Stimulated activated CD4-positive, alpha-beta T cell treated with anti-CD3 and anti-CD28 coated beads, TNF-alpha, amount 100 ng/mL, for 48 hours (primary cell): ENCODE measurements at regions not wholly inside any gene's neighbourhood (a gene's known extent, or its start where the extent isn't known, plus 50 kb on each side); places are given as distances from the start of the nearest gene placed in this dataset.

Source experiments
- DNase-seq, 3 donors: peaks; one replicate each; pipeline ENCODE4 v3.0.0-alpha.2; 2020; ENCODE audit warnings: low read depth in 3 of 3

DNA sequence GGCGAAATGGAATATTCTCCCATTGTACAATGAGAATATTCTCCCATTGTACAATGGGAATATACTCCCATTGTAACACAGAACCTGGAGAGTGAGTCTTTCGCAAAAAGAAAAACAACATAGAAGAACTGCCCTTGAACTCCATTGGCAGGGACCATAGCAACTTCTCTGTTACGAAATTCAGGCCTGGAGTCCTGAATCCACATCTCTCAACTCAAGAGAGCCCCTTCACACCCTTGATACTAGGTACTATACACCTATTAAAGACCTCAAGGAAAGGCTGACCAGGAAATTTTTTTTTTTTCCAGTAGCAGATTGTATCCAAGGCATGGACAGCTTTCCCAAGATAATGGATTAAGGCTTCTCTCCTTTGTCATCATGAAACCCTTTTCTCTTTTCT lies 1687.0 kb downstream of the GRIK2 start:
- DNase-seq: no peak

DNA sequence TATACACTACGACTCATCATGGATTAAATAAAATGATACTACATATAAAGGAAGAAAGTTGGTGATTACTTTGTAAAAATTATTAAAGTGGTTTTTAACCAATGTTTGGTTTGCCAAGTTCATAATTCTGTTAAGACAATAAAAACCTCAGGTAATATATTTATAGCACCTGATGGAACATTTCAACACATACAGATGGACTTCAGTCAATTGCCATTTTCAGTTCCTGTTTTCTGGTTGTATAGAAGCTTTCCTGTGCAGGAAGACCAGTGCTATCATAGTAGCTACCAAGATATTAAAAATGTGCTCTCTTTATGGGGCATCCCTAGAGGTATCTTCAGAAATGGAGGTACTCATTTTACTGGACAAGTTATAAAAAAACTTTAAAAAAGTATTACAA lies 1686.4 kb downstream of the GRIK2 start:
- no peak for DNase-seq

DNA sequence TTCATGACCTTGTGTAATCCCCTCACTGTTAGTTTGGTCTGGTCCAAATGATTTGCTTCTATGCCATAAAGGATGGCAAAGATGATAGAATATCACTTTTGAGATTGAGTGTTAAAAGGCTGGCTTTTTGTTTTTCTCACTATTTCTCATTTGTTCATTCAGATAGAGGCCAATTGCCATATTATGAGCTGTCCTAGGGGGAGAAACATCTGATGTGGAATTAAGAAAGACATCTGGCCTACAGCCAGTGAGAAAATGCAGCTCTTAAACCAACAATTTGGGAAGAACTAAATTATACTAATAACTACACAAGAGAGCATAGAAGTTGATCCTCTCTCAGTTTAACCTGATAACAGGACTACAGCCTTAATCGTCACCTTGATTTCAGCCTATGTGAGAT lies 1668.6 kb downstream of the GRIK2 start:
- DNase-seq: no peak

DNA sequence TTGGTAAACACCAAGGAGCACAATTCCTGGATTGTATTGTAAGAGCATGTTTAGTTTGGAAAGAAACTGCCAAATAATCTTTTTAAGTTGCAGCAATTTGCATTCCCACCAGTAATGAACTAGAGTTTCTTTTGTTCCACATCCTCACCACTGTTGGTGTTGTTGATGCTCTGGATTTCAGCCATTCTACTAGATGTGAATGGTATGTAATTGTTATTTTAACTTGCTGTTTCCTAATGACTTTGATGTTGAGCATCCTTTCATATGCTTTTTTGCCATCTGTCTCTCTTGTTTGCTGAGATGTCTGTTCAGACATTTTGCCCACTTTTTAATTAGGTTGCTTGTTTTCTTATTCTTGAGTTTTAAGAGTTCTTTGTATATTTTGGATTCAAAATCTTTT lies 1654.1 kb downstream of the GRIK2 start:
- no peak for DNase-seq

DNA sequence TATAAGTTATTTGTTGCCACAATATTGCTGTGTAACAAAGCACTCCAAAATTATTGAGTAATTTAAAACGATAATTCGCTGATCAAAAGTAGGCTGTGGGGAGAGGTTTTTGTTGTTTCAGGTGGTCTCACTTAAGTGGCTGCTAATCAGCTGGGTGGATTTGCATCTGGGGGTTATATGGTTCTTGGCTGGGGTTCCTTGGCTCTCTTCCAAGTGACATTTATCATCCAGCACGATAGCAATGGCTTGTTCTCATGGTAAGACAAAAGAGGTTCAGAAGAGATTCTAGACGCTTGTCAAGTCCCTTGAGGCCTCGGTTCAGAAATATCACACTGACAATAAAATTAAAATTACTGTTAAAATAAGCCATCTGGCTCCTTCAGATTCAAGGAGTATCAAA lies 1648.8 kb downstream of the GRIK2 start:
- DNase-seq: no peak

DNA sequence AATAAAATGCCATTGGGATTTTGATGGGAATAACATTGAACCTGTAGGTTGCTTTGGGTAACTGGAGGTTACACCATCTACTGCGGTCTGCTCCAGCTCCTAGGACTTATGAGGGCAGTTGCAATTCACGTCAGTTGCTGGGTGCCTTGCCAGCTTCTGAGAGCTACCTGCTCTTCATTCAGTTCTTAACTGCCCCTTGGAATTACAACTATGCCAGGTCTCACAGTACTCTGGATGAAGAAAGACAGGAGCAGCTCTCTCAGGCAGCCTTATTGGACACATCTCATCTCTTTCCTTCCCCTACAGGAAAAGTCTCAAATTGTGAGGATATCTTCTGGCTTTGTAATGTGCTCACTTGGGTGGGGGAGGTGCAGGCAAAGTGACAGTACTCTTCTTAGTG lies 1643.3 kb downstream of the GRIK2 start:
- DNase-seq: no peak

DNA sequence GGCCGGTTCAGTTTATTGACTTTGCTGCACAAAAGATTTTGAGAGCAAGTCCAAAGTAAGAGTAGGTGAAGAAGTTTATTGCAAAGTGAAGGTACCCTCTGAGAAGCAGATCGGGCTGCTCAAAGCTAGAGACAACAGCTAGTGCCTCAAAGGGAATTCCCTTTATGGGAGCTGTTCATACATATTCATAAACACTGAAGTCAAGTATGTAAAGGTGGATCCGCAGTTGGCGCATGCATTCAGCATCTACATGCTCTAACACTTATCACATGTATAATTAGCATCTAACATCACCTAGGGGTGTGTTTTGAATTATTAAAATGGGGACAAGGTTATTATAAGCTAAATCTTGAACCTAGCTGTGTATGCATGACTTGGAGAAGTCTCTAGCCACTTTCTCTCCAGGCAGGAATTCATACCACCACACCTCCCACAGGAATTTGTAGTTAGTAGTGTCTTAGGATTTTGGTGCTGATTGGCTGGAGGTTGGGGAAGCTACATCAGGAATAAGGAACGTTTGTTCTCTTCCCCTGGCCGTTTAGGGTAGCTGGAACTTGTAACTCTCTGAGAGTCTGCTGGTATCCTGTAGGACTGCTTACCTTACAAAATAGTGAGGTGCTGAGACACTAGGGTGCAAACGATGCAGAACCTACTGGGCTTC lies 1633.9 kb downstream of the GRIK2 start:
- no peak for DNase-seq

DNA sequence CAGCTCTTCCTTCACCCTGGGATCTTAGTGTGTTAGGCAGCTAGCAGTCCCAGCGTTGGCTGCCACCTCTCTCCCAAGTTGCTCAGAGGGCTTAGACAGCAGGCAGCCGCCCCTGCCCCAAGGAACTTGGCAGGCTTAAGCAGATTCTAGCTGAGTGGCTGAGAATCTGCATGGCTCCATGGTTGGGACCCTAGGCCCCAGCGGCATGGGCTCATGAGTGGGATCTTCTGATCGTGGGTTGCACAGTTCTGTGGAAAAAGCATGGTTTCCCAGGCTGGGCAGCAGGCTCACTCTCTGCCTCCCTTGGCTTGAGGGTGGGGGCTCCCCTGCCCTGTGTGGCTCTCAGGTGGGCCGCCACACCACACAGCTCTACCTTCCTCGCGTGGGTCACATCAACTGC lies 1624.9 kb downstream of the GRIK2 start:
- no peak for DNase-seq

DNA sequence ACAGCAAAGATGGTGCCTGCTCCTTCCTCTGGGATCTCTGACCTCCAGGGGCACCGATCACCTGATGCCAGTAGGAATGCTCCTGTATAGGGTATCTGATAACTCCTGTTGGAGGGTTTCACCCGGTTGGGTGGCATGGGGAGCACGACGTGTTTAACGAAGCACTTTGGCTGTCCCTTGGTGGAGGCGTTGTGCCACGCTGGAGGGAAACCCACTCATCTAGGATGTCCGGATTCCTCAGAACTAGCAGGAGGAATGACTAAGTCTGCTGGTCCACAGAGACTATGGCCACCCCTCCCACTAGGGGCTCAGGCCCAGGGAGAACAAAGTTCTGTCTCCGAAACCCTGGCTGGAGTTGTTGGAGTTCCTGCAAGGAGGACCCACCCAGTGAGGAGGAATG lies 1624.4 kb downstream of the GRIK2 start:
- DNase-seq: no peak

DNA sequence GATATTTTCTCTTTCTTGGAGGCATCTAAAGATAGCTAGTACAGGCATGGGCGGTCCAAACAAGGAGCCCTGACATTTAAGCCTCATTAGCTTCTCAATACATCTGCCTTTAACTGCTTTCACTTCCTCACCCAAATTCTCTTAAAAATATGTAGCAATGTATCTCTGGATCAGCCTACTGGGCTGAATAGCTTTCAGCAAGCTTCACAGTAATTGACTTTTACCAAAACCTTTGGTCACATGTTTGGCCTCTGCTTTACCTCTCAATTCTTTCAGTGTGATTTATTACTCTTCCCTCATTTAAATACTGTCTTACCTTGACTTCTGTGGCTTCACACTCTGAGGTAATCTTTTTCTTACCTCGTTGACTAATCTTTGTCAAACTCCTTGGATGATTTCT lies 1618.1 kb downstream of the GRIK2 start:
- no peak for DNase-seq

DNA sequence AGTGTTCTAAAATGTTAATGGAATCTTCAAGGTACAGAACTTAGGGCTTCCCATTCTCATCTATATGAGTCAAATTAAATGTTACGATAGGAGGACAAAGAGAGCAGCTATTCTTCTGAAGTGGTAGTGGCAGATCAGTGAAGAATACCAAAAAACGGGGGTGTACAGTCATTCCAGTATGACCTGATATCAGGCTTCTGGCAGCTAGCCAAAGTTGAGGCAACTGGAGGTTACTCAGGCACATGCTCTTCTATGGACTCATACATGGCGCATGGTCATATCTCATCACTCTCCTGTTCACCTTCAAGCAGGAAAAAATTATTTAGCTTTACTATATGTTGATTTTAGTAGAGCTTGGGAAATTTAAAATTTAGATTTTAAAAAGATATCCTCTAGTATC lies 1608.8 kb downstream of the GRIK2 start:
- no peak for DNase-seq

DNA sequence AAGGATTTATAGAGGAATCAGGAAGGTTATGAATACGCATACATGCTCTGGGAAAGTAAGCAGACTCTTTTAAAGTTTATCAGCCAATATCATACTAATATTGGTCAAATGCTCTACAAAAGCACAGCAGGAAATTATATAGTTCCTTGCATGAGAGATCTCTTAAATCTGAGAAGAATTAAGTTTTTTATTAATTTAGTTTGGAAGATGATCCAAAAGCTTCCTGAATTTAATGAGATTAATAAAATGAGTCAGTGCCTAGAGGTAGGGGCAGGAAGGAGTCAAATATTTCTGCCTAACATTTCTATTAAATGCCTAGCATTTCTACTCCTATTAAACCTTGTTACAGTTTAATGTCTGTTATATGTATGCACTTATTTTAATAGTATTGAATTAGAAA lies 1608.2 kb downstream of the GRIK2 start:
- no peak for DNase-seq

DNA sequence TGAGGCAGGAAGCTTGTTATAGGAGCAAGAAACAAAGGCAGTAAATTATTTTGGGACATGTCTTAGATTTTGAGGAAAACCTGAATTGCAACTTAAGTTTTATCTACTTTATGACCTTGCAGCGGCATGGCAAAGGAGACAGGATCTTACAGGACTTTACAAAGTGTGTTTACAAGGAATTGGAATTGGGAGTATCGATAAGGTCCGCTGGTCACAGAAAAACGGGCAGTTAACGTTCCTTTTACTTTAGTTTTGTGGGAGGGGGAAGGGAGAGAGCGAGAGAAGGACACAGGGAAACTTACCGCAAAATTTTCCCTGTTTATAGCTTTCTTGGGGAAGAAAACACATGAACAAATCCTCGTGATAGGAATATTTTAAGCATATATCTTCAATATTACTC lies 1607.2 kb downstream of the GRIK2 start:
- no peak for DNase-seq

DNA sequence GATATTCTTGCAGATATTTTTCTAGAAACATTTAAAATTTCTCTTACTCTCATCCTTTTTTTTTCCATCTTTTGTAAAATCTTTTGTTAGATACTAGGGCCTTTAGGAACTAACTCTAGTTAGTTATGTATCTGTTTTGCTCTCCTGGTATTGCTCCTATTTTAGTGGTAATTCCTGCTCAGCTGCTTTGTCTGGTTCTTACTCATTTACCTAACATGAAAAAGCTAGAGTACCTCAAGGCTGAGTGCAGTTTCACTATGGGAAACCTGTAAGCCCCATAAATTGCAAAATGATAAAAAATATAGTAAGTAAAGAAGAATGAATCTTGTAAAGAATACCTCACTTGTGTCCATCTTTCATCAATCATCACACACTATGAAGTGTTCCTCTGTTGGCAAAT lies 1602.0 kb downstream of the GRIK2 start:
- DNase-seq: no peak

DNA sequence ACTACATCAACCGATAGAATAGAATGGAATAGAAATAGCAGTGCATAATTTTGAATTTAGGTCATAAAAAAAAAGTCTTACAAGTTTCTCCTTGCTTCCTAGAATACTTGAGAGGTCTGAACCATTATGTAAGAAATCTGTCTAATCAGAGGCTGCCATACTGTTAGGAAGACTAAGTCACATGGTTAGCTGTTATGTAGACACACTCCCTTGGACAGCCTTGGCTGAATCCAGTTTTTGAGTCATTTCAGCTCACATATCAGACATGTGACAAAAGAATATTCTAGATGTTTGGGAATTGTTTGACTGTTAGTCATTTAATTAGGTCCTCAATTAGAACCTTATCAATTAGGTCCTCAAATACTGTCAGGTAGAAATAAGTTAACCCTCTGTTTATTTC lies 1601.4 kb downstream of the GRIK2 start:
- no peak for DNase-seq

DNA sequence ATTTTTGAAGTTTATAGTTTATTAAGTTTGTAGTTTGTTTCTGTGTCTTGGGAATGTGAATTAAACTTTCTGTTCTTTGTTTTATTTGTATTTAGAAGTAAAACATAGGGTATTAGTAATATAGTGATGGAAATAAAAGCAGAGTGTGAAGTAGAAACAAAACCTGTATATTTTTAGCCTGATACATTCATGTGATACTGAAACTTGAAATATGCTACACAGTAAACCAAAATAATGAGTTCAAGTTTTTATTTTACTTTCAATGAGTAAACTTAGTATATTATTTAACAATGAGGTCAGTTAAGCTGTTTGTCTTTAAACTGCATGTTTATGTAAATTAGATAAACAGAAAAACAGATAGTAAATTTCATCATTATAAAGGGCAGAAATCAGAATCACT lies 1592.6 kb downstream of the GRIK2 start:
- DNase-seq: no peak

DNA sequence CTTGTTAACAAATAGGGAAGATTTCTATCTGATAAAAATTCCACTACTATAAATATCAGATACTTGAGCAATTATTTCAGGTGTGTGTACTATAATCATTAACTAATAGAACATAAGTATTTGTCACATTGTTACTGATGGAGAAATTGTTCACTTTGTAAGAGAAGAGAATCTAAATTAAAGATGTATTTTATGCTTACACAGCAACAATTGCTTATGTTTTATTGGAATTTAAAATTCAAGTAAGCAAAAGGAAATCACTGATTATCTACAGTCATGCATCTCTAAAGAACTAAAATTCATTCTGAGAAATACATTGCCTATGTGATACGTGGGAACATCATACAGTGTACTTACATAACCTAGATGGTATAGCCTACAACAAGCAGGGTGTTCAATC lies 1590.8 kb downstream of the GRIK2 start:
- DNase-seq: no peak

DNA sequence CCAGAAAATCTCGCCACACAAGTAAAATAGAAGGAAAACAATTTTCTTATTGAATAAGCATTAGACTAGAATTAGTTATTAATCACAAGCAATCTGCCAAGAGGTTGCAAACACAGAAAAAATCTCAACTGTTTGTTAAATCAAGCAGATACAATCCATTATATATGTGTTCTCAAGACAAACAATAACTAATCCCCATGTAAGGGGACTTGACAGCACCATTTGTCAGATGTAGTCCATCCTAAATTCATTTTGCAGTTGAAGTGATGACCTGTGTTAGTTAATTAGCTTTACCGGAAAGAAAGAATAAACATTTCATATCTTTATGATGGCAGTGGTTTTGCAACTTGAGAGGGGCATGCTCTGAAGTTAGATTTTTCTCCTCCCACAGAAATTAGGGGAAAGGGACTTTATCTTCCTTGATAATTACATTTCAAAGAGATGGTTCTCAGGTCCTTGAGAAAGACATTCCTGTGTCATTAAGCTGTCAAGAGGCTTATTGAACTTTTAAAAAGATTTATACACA lies 1588.0 kb downstream of the GRIK2 start:
- no peak for DNase-seq

DNA sequence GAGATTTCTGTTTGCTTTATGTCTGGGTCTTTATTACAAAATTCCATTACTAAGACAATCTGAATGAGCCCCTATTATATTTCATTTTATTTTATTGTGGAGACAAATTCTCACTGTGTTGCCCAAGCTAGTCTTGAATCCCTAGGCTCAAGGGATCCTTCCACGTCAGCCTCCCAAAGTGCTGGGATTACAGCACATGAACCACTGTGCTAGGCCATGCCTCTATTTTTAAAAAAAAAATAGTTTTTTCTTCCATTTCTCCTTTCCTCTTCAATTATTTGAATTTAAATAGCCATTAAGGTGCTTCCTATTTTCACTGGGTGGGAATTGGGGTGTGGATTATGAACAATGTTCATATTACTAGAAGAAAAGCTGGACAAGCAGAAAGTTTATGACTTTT lies 1587.4 kb downstream of the GRIK2 start:
- DNase-seq: no peak

DNA sequence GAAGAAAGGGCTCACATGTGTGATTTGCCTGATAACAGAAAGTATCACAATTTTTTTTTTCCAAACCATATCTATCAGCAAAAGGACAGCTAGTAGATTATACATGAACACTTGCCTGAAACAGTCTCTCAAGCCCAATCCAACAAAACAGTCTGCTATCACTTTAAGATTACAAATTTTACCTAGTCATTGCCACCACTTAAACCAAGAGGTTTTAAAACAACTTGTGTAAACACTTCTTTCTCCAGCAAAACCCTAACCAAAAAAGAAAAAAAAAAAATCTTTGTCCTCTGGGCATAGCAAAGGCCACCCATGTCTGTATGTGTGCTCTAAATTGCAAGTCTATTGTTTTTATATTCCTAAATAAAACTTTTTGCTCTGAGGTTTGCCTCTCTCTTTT lies 1568.4 kb downstream of the GRIK2 start:
- no peak for DNase-seq

DNA sequence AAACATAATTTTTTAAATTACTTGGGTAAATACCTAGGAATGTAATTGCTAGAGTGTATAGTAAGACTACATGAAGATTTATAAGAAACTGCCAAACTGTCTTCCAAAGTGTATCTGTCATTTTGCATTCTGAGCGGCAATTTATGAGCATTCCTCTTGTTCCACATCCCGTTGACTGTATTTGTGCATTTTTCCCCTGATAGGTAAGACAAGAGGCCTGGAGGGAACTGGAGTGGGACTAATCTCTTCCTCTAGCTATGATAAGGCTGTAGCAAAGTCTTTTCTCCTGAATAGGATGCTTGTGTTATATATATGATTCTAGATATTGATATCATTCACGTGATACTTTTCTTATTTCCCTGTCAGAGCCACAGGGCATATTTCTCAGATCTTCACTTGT lies 1557.5 kb downstream of the GRIK2 start:
- DNase-seq: no peak

DNA sequence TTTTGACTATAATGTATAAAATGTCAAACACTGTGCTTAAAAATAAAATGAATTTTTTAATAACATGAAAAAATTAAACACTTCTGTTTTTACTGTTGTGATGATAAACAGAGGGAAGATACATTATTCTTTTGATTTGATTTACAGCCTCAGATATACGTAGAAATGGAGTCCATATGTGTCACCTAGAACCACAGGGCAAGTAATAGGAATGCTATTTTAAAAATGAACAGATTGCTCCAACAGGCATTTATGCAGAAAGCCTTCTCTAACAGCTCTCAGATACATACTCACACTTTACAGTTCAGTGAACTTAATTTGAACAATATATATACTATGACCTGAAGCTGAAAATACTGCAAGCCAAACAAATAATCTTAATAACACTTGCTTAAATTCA lies 1551.0 kb downstream of the GRIK2 start:
- no peak for DNase-seq

DNA sequence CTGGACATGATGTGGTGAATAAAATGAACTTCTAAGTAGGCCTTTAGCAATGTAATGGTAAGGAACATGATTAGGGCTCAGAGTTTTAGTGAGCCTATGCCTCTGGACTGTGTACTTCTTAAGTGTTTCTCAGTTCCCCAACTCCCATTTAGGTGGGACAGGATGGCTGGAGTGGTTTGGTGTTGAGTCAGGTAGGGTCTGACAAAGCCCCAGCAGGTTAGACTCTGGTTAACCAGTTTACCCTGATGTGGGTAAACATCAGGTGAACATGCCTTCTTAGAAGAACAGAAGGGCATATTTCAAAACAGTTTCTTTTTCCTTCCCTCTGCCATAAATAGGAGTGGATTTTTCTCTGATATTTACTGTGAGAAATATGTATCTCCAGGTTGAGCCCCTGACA lies 1548.7 kb downstream of the GRIK2 start:
- no peak for DNase-seq

DNA sequence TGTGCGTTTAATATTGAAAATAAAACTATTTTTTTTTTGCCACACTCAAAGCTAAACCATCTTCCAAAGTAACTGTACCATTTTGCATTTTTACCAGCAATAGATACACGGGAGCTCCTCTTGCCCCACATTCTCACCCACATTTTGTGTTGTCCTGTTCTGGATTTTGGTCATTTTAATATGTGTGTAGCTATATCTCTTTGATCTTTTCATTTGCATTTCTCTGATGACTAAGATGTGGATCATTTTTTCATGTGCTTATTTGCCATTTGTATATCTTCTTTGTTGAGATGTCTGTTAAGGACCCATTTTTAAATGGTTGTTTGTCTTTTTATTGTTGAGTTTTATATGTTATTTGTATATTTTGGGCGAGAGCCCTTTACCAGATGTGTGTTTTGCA lies 1543.5 kb downstream of the GRIK2 start:
- no peak for DNase-seq
